Keratinocyte (primary cell): ENCODE measurements at regions not wholly inside any gene's neighbourhood (a gene's known extent, or its start where the extent isn't known, plus 50 kb on each side); places are given as distances from the start of the nearest gene placed in this dataset.

Experiments used
- DNase-seq: peaks from one replicate; pipeline ENCODE4 v3.0.0-alpha.2; 2011; ENCODE audit warnings: low read depth, missing footprints, low spot score
- FAIRE-seq: peaks from 2 replicates; lab custom pipeline; 2011; peaks lifted over from hg19 to GRCh38; lab: Jason Lieb, UNC
- H2AFZ ChIP-seq: 2 replicates; pipeline ENCODE4 v1.6.0; 2012; ENCODE audit warnings: low read length, control low read depth, inconsistent platforms; ENCODE audit not compliant: control insufficient read depth
- H3K27ac ChIP-seq: 2 replicates; pipeline ENCODE4 v1.5.1; 2011; ENCODE audit warnings: low read length; ENCODE audit not compliant: control insufficient read depth, insufficient read depth
- H3K27me3 ChIP-seq: 3 replicates; pipeline ENCODE4 v1.6.0; 2011; ENCODE audit warnings: low read length; ENCODE audit not compliant: control insufficient read depth, insufficient read depth; ENCODE audit errors: extremely low read depth
- H3K36me3 ChIP-seq, 2 experiments: 2 replicates in 1 of 2; 3 replicates in 1 of 2; pipeline ENCODE4 v1.5.1; 2011; ENCODE audit warnings: low read length in 2 of 2, mild to moderate bottlenecking in 1 of 2; ENCODE audit not compliant: control insufficient read depth in 2 of 2, insufficient read depth in 2 of 2; ENCODE audit errors: extremely low read depth in 1 of 2
- H3K4me1 ChIP-seq: 3 replicates; pipeline ENCODE4 v1.5.1; 2011; ENCODE audit warnings: low read length; ENCODE audit not compliant: control insufficient read depth, insufficient read depth; ENCODE audit errors: extremely low read depth
- H3K4me2 ChIP-seq: 3 replicates; pipeline ENCODE4 v1.6.0; 2011; ENCODE audit warnings: low read depth, low read length; ENCODE audit not compliant: control insufficient read depth, insufficient read depth; ENCODE audit errors: extremely low read depth
- H3K4me3 ChIP-seq, 3 experiments: fragments of 200-600 bp in 1 of 3; sonication (generic) in 1 of 3; 2 replicates in 2 of 3; 3 replicates in 1 of 3; pipeline ENCODE4 v1.5.1; 2011 to 2016; ENCODE audit warnings: low read length in 3 of 3, mild to moderate bottlenecking in 3 of 3, control low read depth in 2 of 3, inconsistent platforms in 1 of 3, low read depth in 1 of 3, mixed read lengths in 1 of 3, mixed run types in 1 of 3, moderate library complexity in 1 of 3; ENCODE audit not compliant: control insufficient read depth in 2 of 3, insufficient read depth in 2 of 3; ENCODE audit errors: extremely low read depth in 1 of 3
- H3K79me2 ChIP-seq: 2 replicates; pipeline ENCODE4 v1.6.0; 2012; ENCODE audit warnings: low read length; ENCODE audit not compliant: control insufficient read depth, insufficient read depth
- H3K9ac ChIP-seq: 3 replicates; pipeline ENCODE4 v1.6.0; 2011; ENCODE audit warnings: low read length; ENCODE audit not compliant: control insufficient read depth, insufficient read depth; ENCODE audit errors: extremely low read depth
- H3K9me1 ChIP-seq: 3 replicates; pipeline ENCODE4 v1.6.0; 2011; ENCODE audit warnings: low read length; ENCODE audit not compliant: control insufficient read depth, insufficient read depth; ENCODE audit errors: extremely low read depth
- H3K9me3 ChIP-seq: 2 replicates; pipeline ENCODE4 v1.5.1; 2012; ENCODE audit warnings: low read depth, low read length; ENCODE audit not compliant: control insufficient read depth
- H4K20me1 ChIP-seq: 3 replicates; pipeline ENCODE4 v1.6.0; 2011; ENCODE audit warnings: low read length; ENCODE audit not compliant: control insufficient read depth, insufficient read depth; ENCODE audit errors: extremely low read depth
- CTCF ChIP-seq, 3 experiments: IDR thresholded peaks in 1 of 3; conservative IDR thresholded peaks in 1 of 3; optimal IDR thresholded peaks in 1 of 3; 2 replicates in 2 of 3; 3 replicates in 1 of 3; pipeline versions ENCODE3 to v1.5.1; 2011; ENCODE audit warnings: low read length in 3 of 3, mild to moderate bottlenecking in 3 of 3, moderate library complexity in 2 of 3, control low read depth in 1 of 3, inconsistent platforms in 1 of 3; ENCODE audit not compliant: insufficient read depth in 2 of 3; ENCODE audit errors: extremely low read depth in 1 of 3
- EZH2 ChIP-seq: IDR thresholded peaks from one replicate; pipeline ENCODE4 v1.6.1; 2012; ENCODE audit warnings: inconsistent platforms, mild to moderate bottlenecking, low read length, moderate library complexity
- dilution Hi-C: fragments of 300-500 bp; cut with MboI; formaldehyde crosslinking; loops from one replicate; pipeline ENCODE4 v1.7.0; 2020; ENCODE audit warnings: low sequenced_read_pairs; ENCODE audit not compliant: extremely low pct_ligation_motif_present

GRCh38 chr6:168877821-168878282, 375.8 kb downstream of the THBS2 start:
- no peak for DNase-seq

GRCh38 chr6:168876956-168877355, 376.7 kb downstream of the THBS2 start:
- Histone ChIP-seq H3K79me2 (no peaks in the 10 kb centered on the region), H3K9ac (no peak overlapping the region), H3K9me1 (no peaks in the 10 kb centered on the region), H2AFZ (no peak overlapping the region), H3K27me3 (peaks cover 3% of the 10 kb centered on the region), H3K27ac (no peak overlapping the region), H3K4me3 (no peak overlapping the region), H3K4me2 (no peak overlapping the region), H4K20me1 (no peaks in the 10 kb centered on the region), H3K9me3 (no peaks in the 10 kb centered on the region), H3K36me3 (no peaks in the 10 kb centered on the region), H3K4me1 (peaks cover 5% of the 10 kb centered on the region)
- FAIRE-seq (no peak), DNase-seq (no peak)
- dilution Hi-C loops: no loop called here
- TF ChIP-seq CTCF (optimal IDR thresholded peaks at IDR 0.05 in 1 of 3, IDR thresholded peaks at IDR 0.05 in 1 of 3, conservative IDR thresholded peaks at IDR 0.05 in 1 of 3; ENCODE audit: extremely low read depth in 1 of 3, insufficient read depth in 2 of 3, low read length in 3 of 3) (no peak), EZH2 (no peak)

More at GRCh38 chr6:168877821-168878282, 375.8 kb downstream of the THBS2 start:
- peak overlapping the region; percentile 10 for H3K4me2 ChIP-seq
- H3K36me3 ChIP-seq: no peaks in the 10 kb centered on the region
- no peaks in the 10 kb centered on the region for H3K9me3 ChIP-seq
- no peak overlapping the region for H3K27ac ChIP-seq
- dilution Hi-C loops: no loop called here
- no peak for FAIRE-seq
- H3K79me2 ChIP-seq: no peaks in the 10 kb centered on the region
- H3K4me3 ChIP-seq: no peak overlapping the region
- H3K27me3 ChIP-seq: peaks cover 3% of the 10 kb centered on the region
- no peaks in the 10 kb centered on the region for H4K20me1 ChIP-seq
- no peak for TF ChIP-seq EZH2
- no peak for TF ChIP-seq CTCF (optimal IDR thresholded peaks at IDR 0.05 in 1 of 3, IDR thresholded peaks at IDR 0.05 in 1 of 3, conservative IDR thresholded peaks at IDR 0.05 in 1 of 3; ENCODE audit: extremely low read depth in 1 of 3, insufficient read depth in 2 of 3, low read length in 3 of 3)
- no peaks in the 10 kb centered on the region for H3K9me1 ChIP-seq
- no peak overlapping the region for H3K9ac ChIP-seq
- peak overlapping the region; percentile 31 for H2AFZ ChIP-seq
- peaks cover 5% of the 10 kb centered on the region for H3K4me1 ChIP-seq
